ENCODE measurements at regions not wholly inside any gene's neighbourhood (a gene's known extent, or its start where the extent isn't known, plus 50 kb on each side); places are given as distances from the start of the nearest gene placed in this dataset.
"Not testable (repeated sequence)": the region's sequence is repeated elsewhere in the genome, so short reads cannot be mapped to it uniquely, and the experiment has no call there.

DNA sequence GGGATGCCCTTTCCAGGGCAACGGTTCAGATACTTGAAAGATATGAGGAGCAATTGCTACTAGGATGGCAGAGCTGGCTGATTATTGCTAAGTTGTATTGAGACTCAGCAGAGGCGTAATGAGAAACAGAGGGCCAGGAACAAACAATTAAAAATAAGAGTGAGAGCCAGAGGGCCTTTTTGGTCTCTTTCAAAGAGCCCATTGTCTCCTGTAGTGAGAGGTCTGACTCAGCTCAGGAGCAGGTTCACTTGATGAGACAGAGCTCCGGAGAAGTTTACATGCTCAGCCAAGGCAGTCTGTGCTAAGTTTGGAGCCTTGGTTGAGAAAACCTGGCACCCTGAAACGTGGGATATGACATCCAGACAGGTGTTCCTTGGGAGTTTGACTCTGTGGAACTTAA, 303.9 kb upstream of the DLGAP1 start:
- DNase-seq, result no peak

DNA sequence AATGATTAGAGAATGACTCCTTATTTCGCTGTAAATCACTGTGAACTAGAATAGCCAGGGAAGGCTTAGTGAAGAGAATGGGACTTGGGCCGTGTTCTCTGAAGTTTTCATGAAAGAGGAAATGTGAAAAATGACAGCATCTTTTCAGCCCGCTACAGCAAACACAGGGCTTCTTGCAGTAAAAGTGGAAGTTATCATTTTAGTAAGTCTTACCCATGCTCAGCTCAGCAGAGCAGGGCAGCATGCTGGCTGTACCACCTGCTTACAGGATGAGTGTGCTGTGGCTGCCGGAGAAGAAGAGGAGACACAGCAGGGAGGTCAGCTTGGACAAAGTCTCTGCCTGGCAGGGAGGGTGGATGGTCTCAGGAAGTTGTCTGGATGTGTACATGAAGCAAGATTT, 300.7 kb upstream of the DLGAP1 start:
- DNase-seq, result no peak

DNA sequence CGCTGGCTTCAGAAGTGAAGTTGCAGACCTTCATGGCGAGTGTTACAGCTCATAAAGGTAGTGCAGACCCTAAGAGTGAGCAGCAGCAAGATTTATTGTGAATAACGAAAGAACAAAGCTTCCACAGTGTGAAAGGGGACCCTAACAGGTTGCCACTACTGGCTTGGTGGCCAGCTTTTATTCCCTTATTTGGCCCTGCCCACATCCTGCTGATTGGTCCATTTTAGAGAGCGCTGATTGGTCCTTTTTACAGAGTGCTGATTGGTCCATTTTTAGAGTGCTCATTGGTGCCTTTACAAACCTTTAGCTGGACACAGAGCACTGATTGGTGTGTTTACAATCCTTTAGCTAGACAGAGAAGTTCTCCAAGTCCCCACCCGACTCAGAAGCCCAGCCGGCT, 298.0 kb upstream of the DLGAP1 start:
- not testable (repeated sequence) for DNase-seq

DNA sequence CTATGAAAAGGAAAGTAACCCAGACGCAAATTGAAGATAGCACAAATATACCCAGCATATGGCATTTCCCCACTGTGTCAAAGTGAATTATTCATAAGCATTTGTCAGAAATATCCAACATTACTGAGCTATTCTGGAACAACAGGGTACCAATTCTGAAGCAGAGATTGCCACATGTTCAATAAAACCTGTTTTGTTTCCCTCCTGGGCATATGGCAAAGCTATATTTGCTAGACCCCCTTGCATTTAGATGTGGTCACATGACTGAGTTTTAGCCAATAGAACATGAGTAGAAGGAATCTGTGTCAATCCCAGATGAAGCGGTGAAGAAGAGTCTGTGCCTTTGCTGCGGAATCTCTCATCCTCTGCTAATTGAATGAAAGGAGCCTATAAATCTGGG, 296.4 kb upstream of the DLGAP1 start:
- no peak for DNase-seq

DNA sequence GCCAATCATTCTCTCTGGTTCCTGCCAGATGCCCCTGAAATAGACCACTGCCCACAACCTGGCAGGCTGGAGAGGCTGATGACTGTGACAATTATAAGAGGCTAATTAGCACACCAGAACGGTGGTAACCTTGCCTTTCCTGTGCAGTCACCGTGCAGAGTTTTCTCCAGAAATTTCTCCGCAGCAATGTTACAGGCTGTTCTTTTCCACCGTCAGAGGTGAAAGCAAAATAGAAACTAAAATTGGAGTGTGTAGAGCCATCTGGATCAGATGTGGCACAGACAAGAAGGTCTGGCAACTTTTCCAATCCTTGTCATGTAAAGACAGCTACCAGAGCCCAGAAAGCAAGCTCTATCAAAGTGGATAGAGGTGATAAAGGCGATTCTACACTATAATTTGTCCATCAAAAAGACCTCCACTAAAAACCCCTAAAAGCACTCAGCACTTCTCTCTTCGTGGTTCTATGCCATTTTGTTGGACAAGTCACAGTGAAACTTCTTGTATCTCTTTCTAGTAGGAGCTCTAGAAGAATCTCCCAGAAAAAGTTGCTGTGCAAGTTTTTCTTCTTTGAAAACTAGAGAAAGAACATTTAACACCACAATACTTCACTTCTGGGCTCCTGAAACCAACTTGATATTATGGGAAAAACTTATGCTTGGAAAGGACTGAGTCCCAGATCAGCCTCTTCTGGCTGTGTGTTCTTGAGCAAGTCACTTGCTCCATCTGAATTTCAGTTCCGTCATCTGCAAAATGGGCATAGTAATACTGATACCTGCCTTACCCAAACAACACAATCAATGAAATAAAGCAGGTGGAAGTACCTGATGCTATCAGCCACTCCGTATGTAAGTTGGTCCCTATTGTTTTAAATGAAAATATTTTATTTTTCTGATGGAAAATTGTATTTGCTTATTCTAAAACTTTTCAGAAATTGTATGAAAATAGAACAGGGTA, 295.6 kb upstream of the DLGAP1 start:
- DNase-seq, result no peak

DNA sequence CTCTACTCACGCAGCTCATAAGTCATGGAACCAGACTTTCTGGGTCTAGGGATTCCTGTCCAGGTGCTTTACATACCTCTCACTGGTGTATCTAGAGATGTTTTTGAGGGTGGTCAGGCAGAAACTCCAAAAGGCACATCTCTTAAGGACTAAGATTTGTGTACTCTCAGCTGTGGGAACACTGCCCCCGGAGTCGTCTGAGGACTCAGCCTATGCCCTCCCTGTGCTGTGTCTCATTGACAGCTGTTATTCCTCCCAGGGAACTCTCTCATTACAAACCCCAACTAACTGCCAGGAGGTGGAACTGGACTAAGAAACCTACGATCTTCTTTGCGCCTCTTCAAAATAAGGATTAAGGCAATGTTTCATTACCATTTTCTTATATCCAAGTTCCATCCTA, 293.9 kb upstream of the DLGAP1 start:
- DNase-seq, result no peak

DNA sequence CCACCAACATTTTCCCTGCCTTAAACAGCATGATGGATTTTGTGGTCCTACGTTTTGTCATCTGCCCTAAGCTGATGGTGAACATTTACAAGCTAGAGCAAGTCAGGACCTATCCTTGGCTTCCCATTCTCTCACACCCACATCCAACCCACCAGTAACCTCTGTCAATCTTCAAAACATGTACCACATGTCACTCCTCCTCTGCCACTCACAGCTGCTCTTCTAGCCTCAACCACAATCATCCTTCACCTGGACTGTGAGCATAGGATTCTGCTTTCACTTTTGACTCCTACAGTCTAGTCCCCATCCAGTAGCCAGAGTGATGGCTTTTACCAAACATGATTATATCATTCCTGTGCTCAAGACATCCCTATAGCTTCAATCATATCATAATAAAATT, 279.8 kb upstream of the DLGAP1 start:
- no peak for DNase-seq

DNA sequence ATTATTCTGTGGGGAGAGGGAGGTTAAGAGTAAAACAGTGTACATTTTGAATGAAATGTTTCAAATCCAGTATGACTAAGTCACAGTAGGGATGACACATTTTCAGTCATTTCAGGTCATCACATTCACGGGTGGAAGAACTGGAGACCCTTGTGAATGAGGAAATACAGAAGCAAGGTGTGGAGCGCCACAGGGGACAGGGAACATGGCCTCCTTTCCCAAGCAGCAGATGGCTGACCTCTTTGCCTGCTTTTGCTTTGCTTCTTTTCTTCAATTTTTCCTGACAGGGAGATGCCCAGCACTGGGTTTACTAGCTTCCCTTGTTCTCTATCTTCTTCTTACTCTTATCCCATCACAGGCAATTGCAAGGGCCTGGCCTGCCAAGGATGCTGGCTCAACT, 278.9 kb upstream of the DLGAP1 start:
- DNase-seq, result no peak

DNA sequence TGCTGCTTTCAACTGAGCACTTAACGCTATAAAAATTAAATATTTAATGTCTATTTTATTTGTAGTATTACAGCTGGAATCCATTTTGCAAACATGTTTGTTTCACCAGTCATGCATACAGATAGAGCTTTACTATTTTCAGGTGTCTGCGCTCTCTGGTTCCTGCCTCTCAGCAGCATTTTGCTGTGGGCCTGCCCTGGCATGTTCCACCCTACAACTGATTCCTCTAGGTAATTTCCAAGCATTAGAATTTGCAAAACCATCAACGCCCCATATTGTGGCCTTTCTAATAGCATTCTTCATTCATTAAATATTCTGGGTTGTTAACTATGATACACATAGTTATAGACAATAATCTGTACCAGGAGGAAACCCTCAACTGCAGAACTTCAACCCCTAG, 266.4 kb upstream of the DLGAP1 start:
- no peak for DNase-seq

DNA sequence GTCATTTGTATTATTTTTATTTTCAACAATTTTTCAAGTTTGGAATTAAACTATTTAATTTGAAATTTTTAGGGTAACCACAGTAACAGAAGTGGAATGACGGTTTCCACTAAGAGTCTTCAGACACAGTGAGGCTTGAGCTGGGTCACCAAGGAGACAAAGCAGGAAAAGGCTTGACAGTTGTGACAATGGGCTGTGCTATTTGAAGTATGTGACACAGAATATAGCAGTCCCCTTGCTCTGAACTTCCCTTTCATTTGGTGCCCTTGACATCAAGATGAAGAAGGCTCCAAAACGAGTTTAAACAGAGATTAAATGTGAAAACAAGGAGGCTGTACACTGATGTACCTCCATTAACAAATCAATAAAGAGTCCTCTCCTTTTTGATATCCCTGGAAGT, 265.4 kb upstream of the DLGAP1 start:
- no peak for DNase-seq

DNA sequence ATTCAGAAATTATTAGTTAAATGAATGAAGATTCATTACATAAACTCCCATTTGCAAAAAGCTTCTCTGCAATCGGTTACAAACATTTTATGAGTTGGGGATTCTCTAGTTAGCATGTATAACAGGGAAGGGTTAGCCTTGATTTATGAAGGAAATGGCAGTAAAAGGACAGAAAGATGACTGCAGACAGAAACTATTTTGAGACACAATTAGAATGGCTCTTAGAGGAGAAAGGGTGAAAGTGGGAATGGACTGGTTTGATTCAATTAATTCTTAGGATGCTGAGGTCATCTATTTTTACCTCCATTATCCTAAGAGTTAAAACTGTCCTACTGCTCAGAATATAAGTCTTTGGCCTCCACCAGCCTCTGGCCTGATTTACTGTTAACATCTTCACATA, 250.8 kb upstream of the DLGAP1 start:
- no peak for DNase-seq

DNA sequence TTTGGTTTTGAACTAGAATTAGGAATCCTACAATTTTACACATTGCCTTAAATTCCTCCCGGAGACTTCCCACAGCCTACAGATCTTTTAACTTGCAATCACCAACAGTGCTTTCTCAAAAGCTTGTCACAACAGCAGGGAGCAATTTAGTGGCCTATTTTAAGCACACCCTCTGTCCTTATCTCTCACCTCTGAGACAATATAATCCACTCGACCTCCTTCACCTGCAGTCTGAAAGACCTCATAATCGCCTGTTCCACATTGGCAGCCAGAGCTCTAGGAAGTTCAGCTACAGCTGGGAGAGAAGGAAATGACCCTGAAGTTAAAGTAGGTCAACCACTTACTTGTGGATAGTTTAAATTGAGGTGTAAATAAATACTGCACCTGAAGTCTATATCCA, 249.7 kb upstream of the DLGAP1 start:
- DNase-seq, result no peak

DNA sequence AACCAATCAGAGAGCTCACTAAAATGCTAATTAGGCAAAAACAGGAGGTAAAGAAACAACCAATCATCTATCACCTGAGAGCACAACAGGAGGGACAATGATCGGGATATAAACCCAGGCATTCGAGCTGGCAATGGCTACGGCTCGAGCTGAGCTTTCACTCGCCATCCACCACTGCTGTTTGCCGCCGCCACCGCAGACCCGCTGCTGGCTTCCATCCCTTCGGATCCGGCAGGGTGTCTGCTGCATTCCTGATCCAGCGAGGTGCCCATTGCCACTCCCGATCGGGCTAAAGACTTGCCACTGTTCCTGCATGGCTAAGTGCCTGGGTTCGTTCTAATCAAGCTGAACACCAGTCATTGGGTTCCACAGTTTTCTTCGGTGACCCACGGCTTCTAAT, 236.7 kb upstream of the DLGAP1 start:
- DNase-seq, result no peak

DNA sequence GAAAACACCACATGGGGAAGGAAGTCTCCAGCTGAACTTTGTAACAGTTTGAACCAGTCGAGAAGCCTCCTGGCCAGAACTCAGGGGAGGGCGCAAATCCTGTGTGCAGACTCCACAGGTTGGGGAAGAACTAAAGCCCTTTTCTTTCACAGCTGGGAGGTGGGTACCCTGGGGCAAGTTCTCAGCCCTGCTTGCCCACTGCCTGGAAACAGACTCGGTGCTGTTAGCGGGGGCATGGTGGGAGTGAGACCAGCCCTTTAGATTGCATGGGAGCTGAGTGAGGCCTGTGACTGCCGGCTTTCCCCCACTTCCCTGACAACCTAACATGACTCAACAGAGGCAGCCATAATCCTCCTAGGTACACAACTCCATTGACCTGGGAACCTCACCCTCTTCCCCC, 223.6 kb upstream of the DLGAP1 start:
- not testable (repeated sequence) for DNase-seq

DNA sequence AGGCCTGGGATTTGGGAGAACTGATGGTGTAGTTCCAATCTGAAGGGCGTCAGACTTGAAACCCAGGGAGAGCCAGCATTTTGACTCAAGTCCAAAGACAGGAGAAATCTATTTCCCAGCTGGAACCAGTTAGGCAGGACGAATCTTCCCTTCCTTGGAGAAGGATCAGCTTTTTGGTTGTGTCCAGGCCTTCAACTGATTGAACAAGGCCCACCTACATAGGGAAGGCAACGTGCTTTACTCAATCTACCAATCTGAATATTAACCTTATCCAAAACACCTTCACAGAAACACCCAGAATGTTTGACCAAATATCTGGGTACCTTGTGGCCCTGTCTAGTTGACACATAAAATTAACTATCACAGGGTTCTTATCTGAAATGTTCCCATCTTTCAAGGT, 221.9 kb upstream of the DLGAP1 start:
- no peak for DNase-seq

DNA sequence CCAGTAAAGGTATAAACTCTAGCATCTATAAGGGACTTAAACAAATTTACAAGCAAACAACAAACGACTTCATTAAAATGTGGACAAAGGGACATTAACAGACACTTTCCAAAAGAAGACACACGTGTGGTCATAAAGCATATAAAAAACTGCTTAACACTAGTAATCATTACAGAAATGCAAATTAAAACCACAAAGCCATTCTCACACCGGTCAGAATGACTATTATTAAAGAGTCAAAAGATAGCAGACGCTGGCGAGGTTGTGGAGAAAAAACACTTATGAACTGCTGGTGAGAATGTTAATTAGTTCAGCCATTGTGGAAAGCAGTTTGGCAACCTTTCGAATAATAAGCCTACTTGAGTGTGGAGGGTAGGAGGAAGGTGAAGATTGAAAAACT, 217.1 kb upstream of the DLGAP1 start:
- DNase-seq, result no peak

DNA sequence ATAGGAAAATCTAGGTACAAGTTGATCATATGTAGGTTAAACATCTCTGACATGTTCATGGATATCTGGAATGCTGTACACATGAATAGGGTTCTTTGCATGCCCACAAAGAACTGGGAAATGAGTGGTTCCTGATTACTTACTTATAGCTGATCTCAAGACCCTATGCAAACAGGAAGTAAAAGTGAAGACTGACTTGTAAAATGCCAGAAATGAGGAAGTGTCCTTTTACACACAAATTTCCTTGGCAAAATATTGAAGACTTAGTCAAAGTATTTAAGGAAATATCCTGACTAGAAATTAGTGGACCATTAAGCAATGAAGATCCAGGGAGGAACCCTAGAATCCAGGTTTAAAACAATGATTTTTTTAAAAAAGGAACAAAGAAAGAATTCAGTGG, 203.7 kb upstream of the DLGAP1 start:
- no peak for DNase-seq

DNA sequence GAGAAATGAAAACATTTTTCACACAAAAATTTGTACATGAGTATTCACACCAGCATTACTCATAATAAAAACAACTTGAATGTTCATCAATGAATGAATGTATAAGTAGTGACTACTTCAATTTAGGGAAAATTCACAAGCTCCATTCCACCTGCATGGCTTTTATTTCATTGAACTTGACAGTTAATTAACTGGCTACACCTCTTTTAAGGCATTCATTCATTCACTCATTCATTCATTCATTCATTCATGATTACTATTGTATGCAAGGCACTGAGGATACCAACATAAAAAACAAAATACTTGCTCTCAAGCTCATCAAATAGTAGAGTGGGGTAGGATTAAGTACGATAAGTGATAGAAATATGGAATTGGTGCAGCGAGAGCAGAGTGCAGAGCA, 198.3 kb upstream of the DLGAP1 start:
- DNase-seq, result no peak

DNA sequence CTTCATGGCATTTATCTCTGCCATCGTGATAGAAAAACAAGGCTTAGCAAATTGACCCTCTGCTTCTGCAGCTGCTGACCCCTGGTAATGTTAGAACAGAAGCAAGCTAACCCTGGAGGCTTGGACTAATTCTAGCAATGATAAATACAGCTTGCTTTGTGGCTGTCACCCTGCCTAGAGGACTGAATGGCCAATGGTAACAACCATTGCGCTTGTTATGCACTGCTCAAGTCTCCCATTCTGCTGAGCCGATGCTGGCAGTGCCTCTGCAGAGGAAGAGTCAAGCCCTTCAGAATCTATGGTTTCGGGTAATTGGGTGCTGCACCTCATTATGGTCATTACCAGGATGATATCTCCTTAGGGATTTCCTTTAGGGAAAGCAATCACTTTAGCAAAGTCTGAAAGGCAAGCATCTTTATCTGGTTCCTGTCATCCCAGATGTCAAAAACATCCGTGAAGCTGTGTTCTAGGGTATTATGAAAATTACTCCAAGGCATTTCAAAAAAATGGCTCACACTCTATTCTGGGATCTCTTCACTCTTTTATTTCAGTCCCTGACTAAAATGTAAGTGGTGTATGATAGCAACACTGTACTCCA, 186.8 kb upstream of the DLGAP1 start:
- no peak for DNase-seq

DNA sequence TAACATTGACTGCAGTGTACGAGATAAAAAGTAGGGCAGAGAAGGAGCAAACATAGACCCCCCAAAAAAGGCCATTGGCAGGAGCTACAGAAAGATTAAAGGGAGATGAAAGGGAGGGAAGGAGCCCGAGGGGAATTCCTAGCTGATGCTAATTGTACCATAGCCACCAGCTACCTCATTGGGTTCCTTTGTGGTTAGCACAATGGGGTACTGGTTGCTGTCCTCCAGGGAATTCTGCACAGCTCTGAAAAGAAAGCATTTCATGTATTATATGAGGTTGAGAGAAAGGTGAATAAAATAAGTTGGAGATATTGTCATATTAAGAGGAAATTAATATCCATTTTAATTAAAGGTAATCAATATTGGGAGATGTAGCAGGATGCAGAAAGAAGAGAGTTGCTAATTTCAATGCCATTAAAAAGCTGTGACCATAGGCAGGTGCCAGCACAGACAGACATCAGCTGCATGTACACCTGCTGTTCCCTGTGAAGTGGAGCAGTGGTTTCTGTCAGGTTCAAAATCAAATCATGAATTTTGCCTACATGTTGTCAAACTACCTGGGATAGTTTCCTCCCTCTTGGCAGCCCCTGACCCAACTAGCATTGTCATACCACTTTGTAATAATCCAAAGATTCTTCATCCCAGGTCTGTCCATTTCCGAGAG, 185.4 kb upstream of the DLGAP1 start:
- no peak for DNase-seq

DNA sequence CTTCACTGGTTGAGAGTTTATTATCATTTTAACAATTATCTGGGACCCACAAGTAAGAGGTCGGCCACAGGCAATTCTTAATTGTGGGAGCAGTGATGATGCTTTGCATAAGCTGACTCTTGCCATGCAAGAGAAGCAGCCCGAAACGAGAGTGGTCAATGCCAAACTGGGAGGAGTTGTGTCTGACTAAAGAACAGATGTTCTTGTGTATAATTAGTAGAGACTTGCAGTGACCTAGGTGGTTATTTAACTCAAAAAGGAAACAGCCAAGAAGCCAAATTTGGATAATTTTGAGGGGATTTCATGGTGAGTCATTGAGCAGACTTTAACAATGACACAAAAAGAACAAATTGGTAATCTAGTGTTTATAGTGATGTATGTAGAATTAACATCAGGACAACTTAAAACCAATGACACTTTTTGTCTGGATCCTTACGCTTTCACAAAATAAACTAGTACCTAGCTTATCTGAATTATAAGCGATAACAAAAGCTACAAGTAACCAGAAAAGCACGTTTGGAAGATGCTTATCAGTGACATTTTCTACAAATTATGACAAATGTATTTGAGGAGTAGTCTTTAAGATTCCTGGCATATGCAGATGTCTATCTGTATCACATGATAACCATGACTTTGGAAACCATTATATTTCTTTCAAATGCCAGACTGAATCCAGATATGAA, 184.7 kb upstream of the DLGAP1 start:
- no peak for DNase-seq

DNA sequence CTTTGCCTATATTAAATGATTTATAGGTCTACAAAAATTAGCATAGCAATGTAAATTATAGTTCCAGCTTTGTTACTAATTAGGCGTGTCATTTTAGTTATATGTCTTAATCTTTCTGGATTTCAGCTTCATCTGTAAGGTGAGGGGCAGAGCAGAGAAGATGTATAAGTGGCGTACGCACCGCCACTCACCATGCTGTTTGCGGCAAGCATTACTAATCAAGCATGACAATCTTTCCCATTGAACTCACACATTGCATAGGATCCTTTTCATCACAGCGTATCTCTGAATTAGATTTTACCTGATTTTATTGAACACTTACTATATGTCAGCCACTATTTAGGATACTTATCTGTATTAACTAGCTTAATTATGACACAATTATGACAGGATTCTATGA, 183.6 kb upstream of the DLGAP1 start:
- DNase-seq, result no peak

DNA sequence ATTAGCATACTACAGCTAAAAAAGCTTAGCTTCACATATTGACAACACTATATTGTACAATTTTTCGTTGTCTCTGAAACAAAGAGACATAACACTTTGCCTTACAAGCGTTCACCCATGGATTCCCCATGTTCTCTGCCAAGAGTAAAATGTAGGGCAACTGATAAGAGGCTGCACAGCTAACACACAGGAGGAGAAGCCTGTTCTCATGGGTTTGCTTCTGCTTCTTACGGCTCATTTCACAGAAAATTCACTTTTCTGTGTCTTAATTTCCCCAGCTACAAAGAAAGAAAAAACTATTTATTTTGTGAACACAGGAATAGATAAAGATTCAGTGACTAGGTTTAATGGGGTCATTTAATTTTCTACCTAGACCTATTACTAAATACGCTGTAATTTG, 182.8 kb upstream of the DLGAP1 start:
- DNase-seq, result no peak

DNA sequence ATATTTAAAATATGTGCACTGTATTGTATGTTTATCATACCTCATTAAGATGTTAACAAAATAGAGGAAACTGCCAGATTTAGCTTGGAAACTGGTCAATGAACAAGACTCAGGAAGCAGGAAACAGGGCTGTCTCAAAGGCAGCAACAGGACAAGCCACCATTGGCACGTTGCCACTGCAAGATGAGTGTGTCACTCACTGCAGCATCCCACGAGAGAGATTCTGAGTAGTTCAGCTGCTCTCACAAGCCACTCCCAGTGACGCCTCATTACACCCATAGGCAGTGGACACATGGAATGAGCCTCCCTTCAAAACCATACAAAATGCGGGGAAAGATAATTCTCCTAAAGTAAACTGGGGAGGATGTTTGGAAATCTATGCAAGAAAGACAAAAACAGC, 181.9 kb upstream of the DLGAP1 start:
- DNase-seq, result no peak

All from activated naive CD4-positive, alpha-beta T cell treated with Interleukin-2 at 50 U/mL for 16 hours (primary cell).